NCI-H2196 treated with DMSO at 0.1 percent for 48 hours (cell line): ENCODE measurements at regions not wholly inside any gene's neighbourhood (a gene's known extent, or its start where the extent isn't known, plus 50 kb on each side); places are given as distances from the start of the nearest gene placed in this dataset.
"Not testable (repeated sequence)": the region's sequence is repeated elsewhere in the genome, so short reads cannot be mapped to it uniquely, and the experiment has no call there.

ENCODE experiments used
- DNase-seq: peaks from one replicate; lab custom pipeline; 2025; ENCODE audit not compliant: unreplicated experiment; lab: John Stamatoyannopoulos, UW

DNA sequence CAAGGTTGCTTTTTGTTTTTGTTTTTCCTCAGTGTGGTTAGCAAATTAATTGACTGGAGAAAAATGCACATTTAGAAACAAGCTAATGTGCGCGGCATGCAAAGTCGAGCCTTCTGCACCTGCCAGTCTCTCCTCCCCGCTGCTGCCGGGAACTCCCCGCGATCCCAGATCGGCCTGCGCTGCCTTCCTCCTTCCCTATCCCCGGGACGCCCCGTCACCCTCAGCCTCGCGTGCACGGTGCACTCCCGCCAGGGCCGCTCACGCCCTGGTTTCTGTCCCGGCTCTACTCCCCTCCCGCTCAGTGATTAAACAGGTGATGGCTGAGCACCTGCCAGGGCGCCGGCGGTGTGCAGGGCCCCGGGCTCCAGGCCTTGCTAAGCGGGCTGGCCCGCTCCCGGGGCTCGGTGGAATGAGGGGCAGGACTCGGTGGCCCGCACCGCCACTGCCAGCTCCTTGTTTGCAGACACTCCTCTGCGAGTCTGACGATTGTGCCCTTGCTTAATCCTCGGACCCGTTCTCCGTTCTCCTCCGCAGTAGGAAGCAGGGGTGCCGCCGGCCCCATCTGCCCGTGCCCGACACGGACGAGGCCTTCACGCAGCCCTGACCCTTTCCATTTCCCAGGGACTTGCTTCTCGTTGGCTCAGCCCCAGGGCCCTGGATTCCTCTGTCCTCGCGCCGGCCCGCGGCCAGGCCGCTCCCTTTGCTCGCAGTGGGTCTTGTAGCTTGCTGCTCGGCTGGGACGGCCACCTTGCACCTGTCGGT lies 143.4 kb downstream of the TRIML1 start:
- DNase-seq: no peak

DNA sequence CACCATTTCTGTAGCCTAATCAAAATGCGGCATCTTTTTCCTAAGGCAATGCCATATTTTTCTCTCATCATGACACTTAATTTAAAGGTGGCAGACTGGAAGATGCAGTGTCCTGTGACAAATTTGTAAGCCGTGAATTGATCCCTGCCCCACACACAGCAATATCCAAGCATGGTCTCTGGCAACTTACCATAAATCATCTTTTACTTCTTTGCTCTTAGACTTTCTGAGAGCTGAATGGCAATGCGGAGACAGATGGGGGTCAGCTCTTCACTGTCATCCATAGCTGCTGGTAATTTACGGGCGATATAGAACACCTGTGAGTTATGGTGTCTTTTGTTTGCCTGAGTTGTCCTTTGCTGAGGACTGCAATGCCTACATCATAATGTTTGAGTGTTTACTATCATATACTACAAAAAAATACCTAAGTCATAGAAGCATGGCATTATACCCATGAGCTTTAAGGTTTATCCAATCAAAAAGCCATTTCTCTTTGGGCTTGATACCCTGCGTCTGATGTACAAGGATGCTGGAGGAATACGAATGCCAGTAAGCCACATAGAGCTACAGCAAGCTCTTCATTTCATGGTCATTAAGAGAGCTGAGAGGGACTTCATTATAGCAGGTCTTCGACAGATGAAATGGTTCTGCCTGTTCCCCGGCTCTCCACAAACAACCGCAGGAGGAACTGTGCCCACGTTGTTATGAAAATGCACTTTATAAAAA lies 148.1 kb downstream of the TRIML1 start:
- DNase-seq: no peak

DNA sequence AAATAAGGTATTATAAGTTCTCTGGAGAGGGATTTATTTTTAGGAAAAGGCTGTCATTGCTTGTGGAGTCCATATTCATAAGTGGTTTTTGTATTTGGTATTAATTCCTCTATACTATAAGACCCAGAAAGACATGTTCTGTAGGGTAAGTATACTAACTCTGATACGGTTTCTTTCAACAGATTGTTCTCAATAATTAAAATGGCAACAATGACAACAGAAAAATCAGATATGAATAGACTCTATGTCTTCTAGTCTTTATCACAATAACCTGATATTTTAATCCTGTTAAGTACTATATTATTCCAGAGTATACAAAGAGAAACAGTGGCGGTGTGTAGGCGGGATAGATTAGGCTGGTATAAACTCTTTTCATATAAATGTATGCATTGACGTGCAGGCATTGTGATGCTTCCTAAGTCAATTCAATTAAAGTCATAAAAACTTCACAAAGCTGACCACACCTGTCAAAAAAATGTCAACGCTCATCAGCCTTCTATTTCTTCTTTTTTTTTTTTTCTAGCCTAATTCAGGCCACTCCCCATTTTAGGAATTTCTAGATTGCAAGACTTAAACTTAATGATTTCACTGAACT lies 150.4 kb downstream of the TRIML1 start:
- no peak for DNase-seq

DNA sequence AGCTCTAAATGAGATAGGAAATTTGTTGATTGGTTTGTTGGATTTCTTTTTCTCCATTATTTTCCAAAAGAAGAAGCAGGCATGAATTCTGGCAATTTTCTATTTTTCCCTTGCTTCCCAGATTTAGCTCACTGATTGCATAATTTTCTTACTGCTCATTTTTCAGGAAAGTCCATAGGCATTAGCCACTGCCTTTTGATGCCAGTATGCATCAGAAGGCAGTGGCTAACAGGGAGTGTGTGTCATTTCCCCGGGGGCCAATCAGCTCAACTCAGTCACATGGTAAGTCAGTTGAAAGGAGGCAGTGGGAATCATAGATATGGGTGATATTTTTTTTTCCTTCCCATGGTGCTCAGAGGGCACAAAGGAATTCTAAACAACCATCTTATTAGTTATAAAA lies 156.7 kb downstream of the TRIML1 start:
- DNase-seq: no peak

DNA sequence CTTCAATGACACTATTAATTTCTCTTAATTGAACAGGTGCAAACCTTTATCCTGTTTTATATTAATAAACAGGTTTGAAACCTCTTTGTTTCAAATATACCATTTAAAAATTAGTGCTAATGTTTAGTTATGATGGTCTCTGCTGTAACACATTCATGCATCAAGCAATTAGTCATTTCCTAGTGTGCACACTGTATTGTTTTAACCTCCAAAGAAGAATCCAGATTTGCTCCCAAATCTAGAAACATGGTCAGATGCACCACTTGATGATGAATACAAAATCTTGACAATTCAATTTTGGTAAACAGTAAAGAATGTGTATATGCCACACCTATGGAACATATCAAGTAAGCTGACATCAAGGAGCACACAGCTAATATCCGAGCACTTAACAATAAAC lies 157.1 kb downstream of the TRIML1 start:
- no peak for DNase-seq

DNA sequence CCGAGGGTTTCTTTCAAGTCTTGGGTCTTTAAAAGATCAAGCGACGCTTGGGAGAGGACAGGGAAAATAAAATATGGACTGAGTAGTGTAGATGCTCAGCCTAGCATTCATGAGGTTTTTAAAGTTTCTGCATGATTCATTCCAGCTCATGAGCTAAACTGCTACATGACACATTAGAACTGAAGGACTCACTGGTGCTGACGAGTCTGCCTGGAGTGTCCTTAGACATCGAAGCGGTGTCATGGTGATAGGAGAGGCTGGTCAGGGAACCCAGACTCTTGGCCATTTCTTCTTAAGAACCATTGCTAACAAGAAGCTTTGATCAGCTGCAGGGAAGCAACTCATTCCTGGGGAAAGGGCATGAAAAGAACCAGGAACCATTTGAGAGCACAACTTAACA lies 158.6 kb downstream of the TRIML1 start:
- DNase-seq: no peak

DNA sequence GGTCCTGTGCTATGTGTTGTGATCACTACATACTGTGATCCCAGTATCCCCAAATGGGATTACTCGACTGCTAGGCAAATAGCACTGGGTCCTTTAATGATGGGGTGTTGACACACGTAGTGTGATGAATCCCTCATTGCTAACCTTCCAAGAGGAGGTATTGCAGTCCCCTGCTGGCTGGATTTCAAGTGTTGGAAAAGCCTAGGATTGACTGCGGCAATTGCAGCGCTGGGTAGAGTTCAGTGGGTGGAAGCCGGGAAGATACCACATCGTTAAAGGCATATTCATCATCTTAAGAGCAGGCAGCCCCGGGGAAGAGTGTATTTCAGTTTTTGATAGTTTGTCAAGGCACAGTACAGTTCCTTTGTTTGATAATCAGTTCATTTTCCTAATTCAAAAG lies 159.9 kb downstream of the TRIML1 start:
- no peak for DNase-seq

DNA sequence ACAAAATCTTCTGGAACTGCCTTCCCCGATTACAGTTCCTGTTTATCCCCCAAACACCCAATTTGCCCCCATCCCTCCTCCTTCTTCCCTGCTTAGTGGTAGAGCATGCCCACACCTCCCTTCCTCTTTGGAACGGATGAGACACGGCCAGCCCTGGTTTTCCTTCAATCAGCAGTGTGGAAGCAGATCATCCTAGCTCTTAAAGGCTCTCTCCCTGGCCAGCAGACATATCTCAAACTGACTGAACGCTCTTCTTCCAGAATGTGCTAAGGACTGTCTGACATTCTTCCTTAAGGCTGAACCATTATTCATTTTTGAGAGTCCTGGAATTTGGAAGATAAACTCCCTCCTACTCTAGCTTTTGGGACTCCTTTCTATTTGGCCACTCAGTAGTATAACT lies 161.1 kb downstream of the TRIML1 start:
- no peak for DNase-seq

DNA sequence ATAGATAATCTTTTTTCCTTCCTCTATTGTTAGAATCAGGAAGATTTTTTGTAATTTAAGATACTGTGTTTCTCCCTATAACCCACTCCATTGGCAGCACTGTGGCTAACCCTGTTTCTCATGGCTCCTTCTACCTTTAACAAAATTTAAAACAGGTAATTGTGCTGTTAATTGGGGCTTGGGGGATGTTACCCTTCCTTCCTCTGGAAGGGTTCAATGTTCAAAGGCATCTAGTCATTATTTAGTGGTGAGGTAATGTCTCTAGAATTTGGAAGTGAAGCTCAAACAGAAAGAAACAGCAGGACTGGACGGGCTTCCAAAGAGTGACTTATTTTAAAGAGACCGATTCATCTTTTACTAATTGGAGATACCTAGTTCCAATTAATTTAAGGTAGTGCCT lies 166.4 kb downstream of the TRIML1 start:
- no peak for DNase-seq

DNA sequence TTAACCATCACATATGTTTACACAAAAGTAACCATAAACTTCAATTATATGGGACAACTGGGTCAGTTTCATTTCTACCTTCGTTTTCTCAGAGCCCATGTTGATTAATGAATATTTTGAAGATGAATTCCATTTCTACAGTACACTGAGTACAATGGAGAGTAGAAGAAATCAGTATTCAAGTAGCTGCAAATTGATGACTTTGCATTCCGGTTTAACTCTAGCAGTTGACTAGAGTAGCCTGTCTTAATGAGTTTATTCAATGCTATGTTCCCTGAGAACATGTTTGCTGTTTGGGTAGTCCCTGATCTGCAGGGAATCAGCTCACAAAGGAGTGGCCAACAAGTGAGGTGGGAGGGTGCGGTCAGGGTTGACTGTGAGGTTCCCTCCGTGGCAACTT lies 168.3 kb downstream of the TRIML1 start:
- no peak for DNase-seq

DNA sequence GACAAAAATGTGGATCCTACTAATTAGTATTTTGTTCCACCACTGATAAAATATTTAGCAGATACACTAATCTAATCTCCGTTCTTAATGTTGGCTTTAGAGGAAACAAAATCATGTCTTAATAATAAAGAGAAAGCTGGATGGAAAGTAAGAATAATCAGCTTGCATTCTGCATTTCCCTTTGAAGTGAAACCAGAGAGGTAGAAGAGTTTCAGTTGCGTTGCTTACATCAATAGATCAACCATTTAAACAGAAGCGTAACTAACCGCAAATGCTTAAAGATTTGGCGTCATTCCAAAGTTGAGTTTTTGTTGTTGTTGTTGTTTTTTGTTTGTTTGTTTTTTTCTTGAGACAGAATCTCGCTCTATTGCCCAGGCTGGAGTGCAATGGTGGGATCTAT lies 168.9 kb downstream of the TRIML1 start:
- DNase-seq: no peak

DNA sequence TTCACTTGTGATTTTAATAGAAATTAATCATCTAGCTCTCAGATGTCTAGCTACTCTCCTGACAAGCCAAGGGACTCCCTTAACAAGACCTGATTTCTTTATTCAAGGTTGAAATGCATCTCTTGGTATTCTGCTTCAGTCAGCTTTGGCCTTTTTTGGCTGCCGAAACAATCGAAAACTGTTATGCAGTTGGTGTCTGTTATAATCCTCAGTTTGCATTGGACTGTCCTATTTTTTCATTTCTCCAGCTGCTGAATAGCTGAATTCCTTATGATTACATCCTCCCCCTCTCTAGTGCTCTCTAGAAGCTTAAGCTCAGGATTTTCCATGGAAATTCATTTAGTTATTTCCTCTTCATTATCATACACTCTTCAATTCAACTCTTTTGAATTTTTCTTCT lies 177.2 kb downstream of the TRIML1 start:
- DNase-seq: no peak

DNA sequence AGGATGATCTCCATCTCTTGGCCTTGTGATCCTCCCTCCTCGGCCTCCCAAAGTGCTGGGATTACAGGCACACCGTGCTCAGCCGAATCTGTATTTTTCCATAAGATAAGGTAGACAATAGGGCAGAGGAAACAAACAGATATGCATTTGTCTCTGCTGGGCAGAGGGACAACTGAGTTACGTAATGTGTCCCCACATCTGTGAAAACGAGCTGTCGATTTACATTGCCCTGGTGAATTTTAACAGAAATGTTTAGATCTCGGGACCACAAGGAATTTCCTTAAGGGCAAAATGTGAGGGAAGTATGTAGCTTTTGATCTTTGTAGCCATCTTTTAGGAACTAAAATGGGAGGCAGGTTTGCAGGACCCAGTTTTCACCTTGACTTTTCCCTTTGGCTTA lies 189.7 kb downstream of the TRIML1 start:
- no peak for DNase-seq

DNA sequence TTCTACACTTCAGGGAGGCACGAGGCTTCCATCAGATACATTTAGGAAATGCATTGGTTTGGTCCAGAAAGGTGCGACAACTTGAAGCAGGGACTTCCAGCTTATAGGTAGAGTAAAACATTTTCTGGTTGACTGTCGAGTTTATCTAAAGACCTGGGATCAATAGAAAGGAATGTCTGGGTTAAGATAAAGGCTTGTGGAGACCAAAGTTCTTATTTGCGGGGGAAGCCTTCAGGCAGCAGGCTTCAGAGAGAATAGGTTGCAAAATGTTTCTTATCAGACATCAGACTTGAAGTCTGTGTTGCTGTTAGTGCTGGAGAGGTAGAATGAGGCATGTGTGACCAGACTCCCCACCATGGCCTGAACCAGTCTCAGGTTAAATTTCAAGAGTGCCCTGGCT lies 190.3 kb downstream of the TRIML1 start:
- no peak for DNase-seq

DNA sequence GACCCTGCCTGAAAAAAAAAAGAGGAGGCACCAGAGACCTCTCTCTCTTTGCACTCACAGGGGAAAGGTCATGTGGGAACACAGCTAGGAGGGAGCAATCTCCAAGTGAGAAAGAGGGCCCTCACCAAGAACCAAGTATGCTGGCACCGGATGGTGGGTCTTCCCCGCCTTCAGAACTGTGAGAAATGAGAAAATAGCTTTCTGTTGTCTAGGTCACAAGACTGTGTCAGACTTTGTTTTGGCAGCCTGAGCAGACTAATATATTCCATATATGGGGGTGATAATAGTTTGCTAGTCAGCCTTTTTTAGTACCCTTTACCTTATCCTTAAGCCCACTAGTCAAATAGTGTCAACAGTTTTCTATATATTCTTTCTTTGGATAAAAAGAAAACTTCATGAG lies 193.0 kb downstream of the TRIML1 start:
- DNase-seq: no peak

DNA sequence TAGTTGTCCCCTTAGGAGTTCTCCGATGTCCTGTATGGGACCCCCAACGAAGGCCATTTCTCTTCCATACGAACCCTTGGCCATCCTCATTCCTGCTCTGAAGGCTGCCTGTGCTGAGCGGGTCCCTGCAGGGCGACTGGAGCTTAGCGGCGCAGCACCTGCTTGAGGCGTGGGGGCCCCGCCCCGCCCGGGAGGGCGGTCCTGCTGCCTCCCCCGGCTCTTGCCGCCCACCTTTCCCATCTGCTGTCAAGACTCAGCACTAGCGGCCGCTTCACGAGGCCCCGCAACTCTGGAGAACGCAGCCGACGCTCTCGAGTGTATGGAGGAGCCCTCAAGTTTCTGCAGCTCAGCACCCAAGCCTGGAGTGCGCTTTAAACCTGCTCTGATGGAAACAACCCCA lies 197.7 kb downstream of the TRIML1 start:
- no peak for DNase-seq

DNA sequence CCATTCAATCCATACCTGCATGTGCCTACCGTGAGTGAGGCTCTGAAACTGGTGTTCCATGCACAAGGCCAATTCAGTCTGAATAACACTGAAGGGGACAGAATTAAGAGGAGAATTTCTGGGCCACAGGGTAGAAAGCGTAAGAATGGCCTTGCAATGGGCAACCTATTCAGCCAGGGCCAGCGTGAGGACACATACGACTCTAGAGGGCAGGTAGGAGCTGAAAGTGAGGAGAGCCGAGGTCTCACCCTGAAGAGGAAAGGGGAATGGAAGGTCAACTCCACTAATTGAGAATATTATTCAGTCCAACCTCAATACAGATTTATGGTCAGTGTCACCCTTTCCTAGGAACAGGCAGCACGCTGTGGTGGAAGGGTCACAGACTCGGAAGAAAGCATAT lies 202.2 kb downstream of the TRIML1 start:
- DNase-seq: no peak

DNA sequence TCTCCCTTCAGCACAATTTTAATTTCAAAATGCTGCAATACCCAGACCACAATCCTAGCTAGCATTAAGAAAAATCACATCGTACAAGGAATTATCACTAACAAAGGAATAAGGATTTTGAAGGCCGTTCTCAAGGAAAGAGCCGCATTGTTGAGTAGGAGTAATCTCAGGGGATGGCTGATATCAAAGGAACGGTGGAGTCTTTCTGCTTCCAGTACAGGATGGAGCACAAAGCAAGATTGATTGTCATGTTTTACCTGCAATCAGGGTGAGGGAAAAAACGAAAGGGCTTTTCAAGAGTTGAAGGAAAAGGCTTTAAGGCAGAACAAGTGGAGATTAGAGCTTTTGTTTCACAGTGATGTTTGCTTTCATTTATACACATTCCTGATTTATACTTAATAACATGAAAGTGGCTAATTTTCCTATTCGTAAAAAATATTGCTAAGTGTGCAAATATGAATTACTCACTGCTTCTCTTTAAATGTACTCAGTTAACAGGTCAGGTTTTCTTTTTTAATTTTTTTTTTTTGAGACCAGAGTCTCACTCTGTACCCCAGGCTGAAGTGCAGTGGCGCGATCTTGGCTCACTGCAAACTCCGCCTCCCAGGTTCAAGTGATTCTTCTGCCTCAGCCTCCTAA lies 207.0 kb downstream of the TRIML1 start:
- no peak for DNase-seq

DNA sequence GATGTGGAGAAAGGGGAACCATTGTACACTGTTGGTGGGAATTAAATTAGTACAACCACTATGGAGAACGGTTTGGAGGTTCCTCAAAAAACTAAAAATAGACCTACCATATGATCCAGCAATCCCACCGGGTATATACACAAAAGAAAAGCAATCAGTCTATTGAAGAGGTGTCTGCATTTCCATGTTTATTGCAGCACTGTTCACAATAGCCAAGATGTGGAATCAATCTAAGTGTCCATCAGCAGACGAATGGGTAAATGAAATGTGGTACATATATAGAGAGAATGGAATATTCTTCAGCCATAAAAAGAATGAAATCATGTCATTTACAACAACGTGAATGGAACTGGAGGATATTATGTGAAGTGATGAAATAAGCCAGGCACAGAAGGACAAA lies 208.1 kb downstream of the TRIML1 start:
- no peak for DNase-seq

DNA sequence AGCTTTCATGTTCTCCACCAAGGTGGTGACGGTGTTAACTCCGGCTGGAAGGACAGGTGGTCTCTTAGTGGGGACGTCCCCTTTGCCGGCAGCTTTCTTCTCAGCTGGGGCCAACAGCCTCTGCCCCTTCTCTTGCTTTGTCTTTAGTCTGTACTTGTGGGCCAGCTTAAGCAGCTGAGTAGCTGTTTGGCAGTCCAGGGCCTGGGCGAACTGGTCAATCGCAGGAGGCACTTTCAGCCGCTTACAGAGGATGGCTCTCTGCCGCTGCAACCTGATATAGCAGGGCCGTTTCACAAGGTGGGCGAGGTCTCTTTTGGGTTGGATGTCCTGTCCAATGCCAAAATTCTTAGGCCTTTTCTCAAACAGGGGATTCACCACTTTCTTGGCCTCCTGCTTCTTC lies 210.3 kb downstream of the TRIML1 start:
- DNase-seq: not testable (repeated sequence)

DNA sequence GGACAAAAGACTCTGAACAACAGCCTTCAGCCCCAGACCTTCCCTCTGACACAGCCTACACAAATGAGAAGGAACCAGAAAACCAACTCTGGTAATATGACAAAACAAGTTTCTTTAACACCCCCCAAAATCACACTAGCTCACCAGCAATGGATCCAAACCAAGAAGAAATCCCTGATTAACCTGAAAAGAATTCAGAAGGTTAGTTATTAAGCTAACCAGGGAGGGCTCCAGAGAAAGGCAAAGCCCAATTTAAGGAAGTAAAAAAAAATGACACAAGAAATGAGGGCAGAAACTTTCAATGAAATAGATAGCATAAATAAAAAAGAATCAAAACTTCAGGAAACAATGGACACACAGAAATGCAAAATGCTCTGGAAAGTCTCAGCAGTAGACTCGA lies 224.0 kb downstream of the TRIML1 start:
- DNase-seq: no peak

DNA sequence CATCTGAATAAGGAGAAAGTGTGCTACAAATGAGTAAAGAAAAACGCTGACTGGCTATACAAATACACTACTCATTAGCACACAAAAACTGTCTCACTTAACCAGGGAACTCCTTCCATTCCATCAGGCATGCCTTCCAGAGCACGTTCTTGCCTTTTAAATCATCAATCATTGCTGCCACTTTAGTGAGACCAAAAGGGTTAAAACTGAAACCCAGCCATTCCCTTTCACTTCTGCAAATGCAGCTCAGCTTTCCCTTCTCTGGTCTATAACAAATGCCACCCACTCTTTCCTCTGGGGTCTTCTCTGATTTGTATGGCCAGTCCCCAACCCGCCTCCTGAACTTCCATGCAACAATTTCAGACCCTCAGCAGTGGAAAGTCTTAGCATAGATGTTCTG lies 231.5 kb downstream of the TRIML1 start:
- DNase-seq: no peak
